SK-N-SH (cell line): ENCODE measurements at regions not wholly inside any gene's neighbourhood (a gene's known extent, or its start where the extent isn't known, plus 50 kb on each side); places are given as distances from the start of the nearest gene placed in this dataset.

ENCODE experiments used
- CTCF ChIA-PET: fragments of 300-600, 350-600 bp; formaldehyde crosslinking; extraction: SDS; loops from one replicate; lab custom pipeline; 2021; lab: Yijun Ruan, JAX
- POLR2A ChIA-PET: fragments of 350-600 bp; sonication (Branson Sonifier 250); formaldehyde crosslinking; extraction: SDS; loops from one replicate; lab custom pipeline; 2020; ENCODE audit warnings: antibody characterized with exemption, inconsistent platforms; lab: Yijun Ruan, JAX
- DNase-seq: peaks from one replicate; pipeline ENCODE4 v3.0.0; 2012
- H2AFZ ChIP-seq: fragments of 200-600 bp; sonication (generic); 2 replicates; pipeline ENCODE4 v1.8.1; 2016; ENCODE audit warnings: antibody characterized with exemption, mild to moderate bottlenecking, low read depth
- H3F3A ChIP-seq: fragments of 200-600 bp; sonication (generic); replicated peaks from 2 replicates; pipeline ENCODE3; 2016; ENCODE audit warnings: antibody characterized with exemption, mild to moderate bottlenecking; ENCODE audit not compliant: insufficient read depth
- H3K27ac ChIP-seq, 2 experiments: fragments of 200-500 bp in 1 of 2; fragments of 200-600 bp in 1 of 2; sonication (Bioruptor generic) in 1 of 2; sonication (generic), shearing (Covaris generic) in 1 of 2; 2 replicates each; pipeline versions ENCODE4 v1.5.1 to v1.6.1; 2014 to 2016; ENCODE audit warnings: low read depth in 2 of 2, inconsistent platforms in 1 of 2, low read length in 1 of 2, mild to moderate bottlenecking in 1 of 2, mixed read lengths in 1 of 2
- H3K27me3 ChIP-seq: fragments of 200-600 bp; sonication (generic), shearing (Covaris generic); 2 replicates; pipeline ENCODE4 v1.6.1; 2016; ENCODE audit warnings: mixed run types; ENCODE audit not compliant: insufficient read depth
- H3K36me3 ChIP-seq, 2 experiments: fragments of 200-500 bp in 1 of 2; fragments of 200-600 bp in 1 of 2; sonication (Bioruptor generic) in 1 of 2; sonication (generic) in 1 of 2; replicated peaks in 1 of 2; 2 replicates each; pipeline versions ENCODE3 to v1.5.1; 2014 to 2016; ENCODE audit warnings: low read length in 1 of 2, mild to moderate bottlenecking in 1 of 2; ENCODE audit not compliant: insufficient read depth in 2 of 2, control insufficient read depth in 1 of 2
- H3K4me1 ChIP-seq, 2 experiments: fragments of 200-500 bp in 1 of 2; fragments of 200-600 bp in 1 of 2; sonication (Bioruptor generic) in 1 of 2; sonication (generic), shearing (Covaris generic) in 1 of 2; 2 replicates each; pipeline versions ENCODE4 v1.5.1 to v1.6.1; 2014 to 2016; ENCODE audit warnings: low read depth in 1 of 2, low read length in 1 of 2, mixed run types in 1 of 2; ENCODE audit not compliant: insufficient read depth in 2 of 2, control insufficient read depth in 1 of 2
- H3K4me2 ChIP-seq: fragments of 200-600 bp; sonication (generic), shearing (Covaris generic); 2 replicates; pipeline ENCODE4 v1.6.1; 2017; ENCODE audit warnings: mixed run types
- H3K4me3 ChIP-seq, 2 experiments: fragments of 200-500 bp in 1 of 2; fragments of 200-600 bp in 1 of 2; sonication (Bioruptor generic) in 1 of 2; sonication (generic), shearing (Covaris generic) in 1 of 2; 2 replicates each; pipeline versions ENCODE4 v1.5.1 to v1.8.1; 2014 to 2016; ENCODE audit warnings: low read depth in 2 of 2, inconsistent platforms in 1 of 2, low read length in 1 of 2, mild to moderate bottlenecking in 1 of 2, mixed read lengths in 1 of 2, moderate library complexity in 1 of 2
- H3K79me2 ChIP-seq: fragments of 200-600 bp; sonication (generic); 2 replicates; pipeline ENCODE4 v1.8.1; 2017; ENCODE audit warnings: mild to moderate bottlenecking; ENCODE audit not compliant: insufficient read depth
- H3K9ac ChIP-seq: fragments of 200-600 bp; sonication (generic); 2 replicates; pipeline ENCODE4 v1.6.1; 2017; ENCODE audit warnings: mixed run types
- H3K9me2 ChIP-seq: fragments of 200-600 bp; sonication (generic); 2 replicates; pipeline ENCODE4 v1.6.1; 2017; ENCODE audit warnings: mixed run types
- H3K9me3 ChIP-seq: fragments of 200-600 bp; sonication (generic); 2 replicates; pipeline ENCODE4 v1.6.1; 2017; ENCODE audit warnings: mixed run types, mild to moderate bottlenecking, moderate library complexity
- H4K20me1 ChIP-seq: fragments of 200-600 bp; sonication (generic); 2 replicates; pipeline ENCODE4 v1.6.1; 2017; ENCODE audit warnings: mild to moderate bottlenecking, mixed run types; ENCODE audit not compliant: insufficient read depth
- CTCF ChIP-seq: fragments of 200-600 bp; sonication (generic); IDR thresholded peaks from 2 replicates; pipeline ENCODE4 v1.6.1; 2017; ENCODE audit warnings: antibody characterized with exemption, mild to moderate bottlenecking, moderate library complexity
- ELF1 ChIP-seq: IDR thresholded peaks from 2 replicates; pipeline ENCODE4 v1.4.0; 2012
- EP300 ChIP-seq, 2 experiments: IDR thresholded peaks; 2 replicates each; pipeline versions ENCODE4 v1.4.0 to v1.6.1; 2012; ENCODE audit warnings: borderline replicate concordance in 1 of 2, low read depth in 1 of 2, low read length in 1 of 2
- EZH2phosphoT487 ChIP-seq: fragments of 200-600 bp; sonication (generic); IDR thresholded peaks from 2 replicates; pipeline ENCODE4 v1.6.1; 2017; ENCODE audit warnings: low read depth, mixed run types, mild to moderate bottlenecking, antibody characterized with exemption, moderate library complexity, borderline replicate concordance
- FOSL2 ChIP-seq: IDR thresholded peaks from 2 replicates; pipeline ENCODE4 v1.4.0; 2012; ENCODE audit warnings: low read depth, mild to moderate bottlenecking, moderate library complexity, borderline replicate concordance
- FOXJ3 ChIP-seq: sonication (generic); formaldehyde crosslinking; IDR thresholded peaks from 2 replicates; pipeline ENCODE4 v1.5.1; 2020; ENCODE audit warnings: mild to moderate bottlenecking, missing genetic modification reagents
- FOXM1 ChIP-seq: IDR thresholded peaks from 2 replicates; pipeline ENCODE4 v1.4.0; 2012; ENCODE audit warnings: low read depth, mild to moderate bottlenecking
- GATA2 ChIP-seq: sonication (generic); formaldehyde crosslinking; IDR thresholded peaks from 2 replicates; pipeline ENCODE4 v1.5.0; 2020; ENCODE audit warnings: mild to moderate bottlenecking, missing genetic modification reagents
- JUND ChIP-seq: IDR thresholded peaks from 2 replicates; pipeline ENCODE4 v1.4.0; 2012
- MEF2A ChIP-seq: IDR thresholded peaks from 2 replicates; pipeline ENCODE4 v1.4.0; 2012; ENCODE audit warnings: low read depth, borderline replicate concordance
- MXI1 ChIP-seq: IDR thresholded peaks from 2 replicates; pipeline ENCODE4 v1.6.1; 2012; ENCODE audit warnings: mild to moderate bottlenecking, low read depth, low read length, improper control_type of control experiment
- NFIC ChIP-seq: IDR thresholded peaks from 2 replicates; pipeline ENCODE4 v1.4.0; 2012; ENCODE audit warnings: borderline replicate concordance
- POLR2AphosphoS5 ChIP-seq: IDR thresholded peaks from 2 replicates; pipeline ENCODE4 v1.6.1; 2012; ENCODE audit warnings: low read depth, low read length
- REST ChIP-seq: IDR thresholded peaks from 2 replicates; pipeline ENCODE4 v1.6.1; 2012; ENCODE audit warnings: mild to moderate bottlenecking, low read depth, low read length, moderate library complexity
- SIN3A ChIP-seq: IDR thresholded peaks from 2 replicates; pipeline ENCODE4 v1.6.1; 2012; ENCODE audit warnings: low read depth, mild to moderate bottlenecking, low read length, moderate library complexity, borderline replicate concordance
- SMC3 ChIP-seq: IDR thresholded peaks from 2 replicates; pipeline ENCODE4 v1.6.1; 2012; ENCODE audit warnings: low read depth, low read length, improper control_type of control experiment
- TCF12 ChIP-seq: IDR thresholded peaks from 2 replicates; pipeline ENCODE4 v1.4.0; 2012
- WGBS: methylation state at CpG from one replicate; pipeline ENCODE4 v1.1.6; 2017; ENCODE audit warnings: low lambda C conversion rate; 5-methylcytosine and 5-hydroxymethylcytosine counted together
- TF ChIP-seq, protein P1 (sequence below): IDR thresholded peaks from 2 replicates; pipeline ENCODE4; 2012

GRCh38 chr16:8373676-8374431 is 216.5 kb downstream of the TMEM114 start:
- no peak for DNase-seq
- Histone ChIP-seq H3K4me3 (no peak overlapping the region), H3K4me2 (no peak overlapping the region), H3K27me3 (no peaks in the 10 kb centered on the region), H3K27ac (no peak overlapping the region)
- ChIA-PET POLR2A (no interaction called here), CTCF (no interaction called here)
- TF ChIP-seq MXI1 (no peak), POLR2AphosphoS5 (no peak), ELF1 (no peak), SMC3 (no peak), SIN3A (no peak), TCF12 (no peak), MEF2A (no peak), NFIC (no peak), FOXM1 (no peak), FOXJ3 (no peak), EP300 (IDR thresholded peaks at IDR 0.05; ENCODE audit: borderline replicate concordance in 1 of 2, low read depth in 1 of 2, low read length in 1 of 2) (no peak), CTCF (no peak), FOSL2 (no peak), REST (no peak), GATA2 (no peak), EZH2phosphoT487 (no peak), JUND (no peak)
- TF ChIP-seq, protein P1, sequence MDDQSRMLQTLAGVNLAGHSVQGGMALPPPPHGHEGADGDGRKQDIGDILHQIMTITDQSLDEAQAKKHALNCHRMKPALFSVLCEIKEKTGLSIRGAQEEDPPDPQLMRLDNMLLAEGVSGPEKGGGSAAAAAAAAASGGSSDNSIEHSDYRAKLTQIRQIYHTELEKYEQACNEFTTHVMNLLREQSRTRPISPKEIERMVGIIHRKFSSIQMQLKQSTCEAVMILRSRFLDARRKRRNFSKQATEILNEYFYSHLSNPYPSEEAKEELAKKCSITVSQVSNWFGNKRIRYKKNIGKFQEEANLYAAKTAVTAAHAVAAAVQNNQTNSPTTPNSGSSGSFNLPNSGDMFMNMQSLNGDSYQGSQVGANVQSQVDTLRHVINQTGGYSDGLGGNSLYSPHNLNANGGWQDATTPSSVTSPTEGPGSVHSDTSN, result no peak
- TF ChIP-seq, all 33 proteins: peak for 0
- H3K36me3 ChIP-seq, result no peaks in the 10 kb centered on the region
- no peaks in the 10 kb centered on the region for H4K20me1 ChIP-seq
- H3K4me1 ChIP-seq, result no peaks in the 10 kb centered on the region
- H3K9ac ChIP-seq, result no peak overlapping the region
- WGBS, result 18% methylated on average over 6 of the region's 6 CpGs
- no peaks in the 10 kb centered on the region for H3K79me2 ChIP-seq
- H2AFZ ChIP-seq, result no peak overlapping the region
- H3K9me2 ChIP-seq, result no peaks in the 10 kb centered on the region
- no peaks in the 10 kb centered on the region for H3F3A ChIP-seq
- no peaks in the 10 kb centered on the region for H3K9me3 ChIP-seq
